HS-27A (cell line): ENCODE measurements at regions not wholly inside any gene's neighbourhood (a gene's known extent, or its start where the extent isn't known, plus 50 kb on each side); places are given as distances from the start of the nearest gene placed in this dataset.
A peak's percentile ranks its signal among the peaks of the same experiment; 100 is the strongest.

Source experiments
- DNase-seq: peaks from one replicate; pipeline ENCODE4 v3.0.0-alpha.2; 2012; ENCODE audit warnings: low read depth, missing footprints

DNA sequence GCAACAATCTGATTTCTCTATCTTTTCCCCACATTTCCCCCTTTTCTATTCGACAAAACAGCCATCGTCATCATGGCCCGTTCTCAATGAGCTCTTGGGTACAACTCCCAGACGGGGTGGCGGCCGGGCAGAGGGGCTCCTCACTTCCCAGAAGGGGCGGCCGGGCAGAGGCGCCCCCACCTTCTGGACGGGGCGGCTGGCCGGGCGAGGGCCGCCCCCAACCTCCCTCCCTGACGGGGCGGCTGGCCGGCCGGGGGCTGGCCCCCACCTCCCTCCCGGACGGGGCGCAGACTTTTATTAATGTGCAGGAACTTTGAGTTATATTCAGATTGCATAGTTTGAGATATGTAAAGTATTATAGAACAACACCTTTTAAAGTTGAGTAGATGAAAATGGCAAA is 64.4 kb upstream of the HPGD start:
- no peak for DNase-seq

DNA sequence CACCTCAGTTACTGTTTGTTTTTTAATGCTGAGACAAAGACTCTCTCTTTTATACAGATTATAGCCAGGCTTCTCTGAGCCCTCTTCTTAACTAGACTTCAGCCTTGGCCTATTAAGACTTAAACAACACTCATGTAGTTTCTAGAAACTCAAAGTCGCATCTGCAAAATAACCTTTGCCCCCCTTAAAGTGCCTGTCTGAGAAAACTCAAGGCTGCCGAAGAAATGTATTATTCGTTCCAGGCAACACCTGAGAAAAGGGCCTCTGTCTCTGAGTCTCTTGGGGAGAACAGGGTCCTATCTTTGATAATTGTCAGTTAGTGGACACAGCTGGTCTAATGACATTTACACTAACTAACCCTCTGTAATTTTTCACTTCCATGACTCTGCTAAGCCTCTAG is 60.8 kb upstream of the HPGD start:
- DNase-seq: no peak

DNA sequence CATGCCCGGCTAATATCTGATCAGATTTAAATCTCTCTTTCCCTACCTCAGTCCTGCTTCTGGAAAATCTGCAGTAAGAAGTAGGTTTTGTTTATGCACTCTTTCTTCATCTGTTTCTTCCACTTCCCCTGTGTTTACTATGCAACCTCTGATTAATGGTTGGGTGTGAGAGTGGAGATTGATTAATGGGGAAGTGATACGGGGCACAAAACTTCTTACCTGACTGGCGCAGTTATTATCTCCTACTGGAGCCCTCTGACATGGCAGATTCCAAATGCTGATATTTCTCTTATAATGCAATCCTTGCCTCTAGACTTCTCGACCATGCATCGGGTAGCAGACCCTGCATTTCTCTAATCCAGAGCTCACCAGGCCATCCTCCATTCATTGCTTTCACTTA is 60.2 kb upstream of the HPGD start:
- no peak for DNase-seq

DNA sequence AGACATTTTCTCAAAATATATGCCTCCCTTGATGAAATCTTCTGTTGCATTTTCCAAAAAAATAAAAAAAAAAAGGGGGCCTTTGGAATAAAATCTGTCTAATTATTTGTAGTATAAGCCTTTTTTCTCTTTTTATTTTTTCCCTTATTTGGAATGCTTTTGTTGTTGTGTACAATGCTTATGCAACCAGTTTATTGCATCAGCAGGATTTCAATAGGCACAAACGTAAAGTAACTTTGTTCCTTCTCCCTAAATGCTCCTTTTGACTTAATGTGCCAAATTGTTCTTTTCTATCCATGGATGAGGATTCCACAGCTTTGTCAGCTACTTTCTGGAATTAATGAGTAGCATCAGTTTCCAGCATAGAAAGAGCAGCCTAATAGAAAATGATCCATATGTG is 59.6 kb upstream of the HPGD start:
- DNase-seq: no peak

DNA sequence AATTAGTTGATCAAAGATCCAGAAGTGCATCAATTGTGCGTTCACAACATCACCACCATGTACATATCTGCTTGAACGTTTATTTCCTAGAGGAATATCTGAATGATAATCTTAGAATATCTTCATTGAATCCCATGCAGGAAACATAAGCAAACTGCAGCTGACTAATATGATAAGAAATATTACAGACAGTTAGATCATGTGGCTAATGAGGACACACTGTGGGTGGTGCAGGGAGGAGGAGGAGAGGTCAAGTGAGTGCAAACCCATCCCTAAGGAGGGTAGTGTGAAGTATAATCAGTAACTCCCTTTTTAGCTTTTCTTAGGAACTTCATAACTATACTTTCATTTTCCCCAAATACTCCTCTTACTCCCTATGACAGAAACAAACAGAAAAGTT is 58.3 kb upstream of the HPGD start:
- DNase-seq: no peak

GRCh38 chr4:174579421-174579820 is 57.1 kb upstream of the HPGD start:
- no peak for DNase-seq

GRCh38 chr4:174578366-174578765 is 56.1 kb upstream of the HPGD start:
- DNase-seq: peak; percentile 9

DNA sequence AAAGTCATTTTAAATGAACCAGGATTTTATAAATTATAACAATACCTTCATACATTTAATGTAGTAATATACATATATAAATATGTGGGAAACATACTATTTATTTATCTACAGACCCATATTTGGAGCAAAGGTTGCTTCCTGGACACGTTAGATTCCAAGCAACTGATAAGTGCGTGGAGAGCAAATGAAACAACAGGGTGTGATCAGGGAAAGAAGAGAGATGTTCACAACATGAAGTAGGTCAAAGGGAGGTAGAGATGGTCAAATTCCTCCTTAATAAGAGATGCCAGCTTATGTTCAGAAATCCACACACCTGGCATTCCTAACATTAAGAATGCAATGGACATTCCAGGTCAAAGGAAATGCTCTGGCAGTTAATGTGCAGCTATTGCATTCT is 53.1 kb upstream of the HPGD start:
- no peak for DNase-seq
